ENCODE measurements at regions not wholly inside any gene's neighbourhood (a gene's known extent, or its start where the extent isn't known, plus 50 kb on each side); places are given as distances from the start of the nearest gene placed in this dataset.

DNA sequence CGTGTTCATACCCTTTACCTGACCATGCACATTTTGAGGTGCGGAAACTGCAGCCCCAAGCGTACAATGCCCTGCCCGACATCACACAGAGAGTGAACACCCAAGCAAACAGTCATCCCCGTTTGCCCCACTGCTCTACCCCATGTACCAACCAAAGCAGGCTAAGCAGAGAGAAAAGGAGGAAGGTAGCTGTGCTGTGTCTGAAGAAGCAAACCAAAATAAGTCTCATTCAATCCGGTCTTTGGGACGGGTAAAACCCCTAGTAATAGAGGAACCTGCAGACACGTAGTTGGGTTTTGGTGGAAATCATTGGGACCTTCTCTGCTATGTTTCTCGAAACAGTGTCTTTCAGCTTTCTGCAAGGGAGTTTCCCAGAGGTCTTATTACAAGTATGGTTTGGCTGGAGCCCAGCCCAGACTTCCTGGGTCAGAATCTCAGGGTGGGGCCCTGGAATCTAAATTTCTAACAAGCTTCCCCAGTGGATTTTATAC is 164.6 kb upstream of the HES1 start:
- Mint-ChIP-seq H3K9me3 (no peaks in the 10 kb centered on the region), H3K27ac (peak overlapping the region; percentile 52), H3K4me3 (peak overlapping the region; percentile 27), H3K4me1 (peaks cover 20% of the 10 kb centered on the region), H3K36me3 (ENCODE audit: low read depth) (no peaks in the 10 kb centered on the region), H3K27me3 (peaks cover 56% of the 10 kb centered on the region)
- DNase-seq, result no peak
- ATAC-seq, result peak; percentile 76

DNA sequence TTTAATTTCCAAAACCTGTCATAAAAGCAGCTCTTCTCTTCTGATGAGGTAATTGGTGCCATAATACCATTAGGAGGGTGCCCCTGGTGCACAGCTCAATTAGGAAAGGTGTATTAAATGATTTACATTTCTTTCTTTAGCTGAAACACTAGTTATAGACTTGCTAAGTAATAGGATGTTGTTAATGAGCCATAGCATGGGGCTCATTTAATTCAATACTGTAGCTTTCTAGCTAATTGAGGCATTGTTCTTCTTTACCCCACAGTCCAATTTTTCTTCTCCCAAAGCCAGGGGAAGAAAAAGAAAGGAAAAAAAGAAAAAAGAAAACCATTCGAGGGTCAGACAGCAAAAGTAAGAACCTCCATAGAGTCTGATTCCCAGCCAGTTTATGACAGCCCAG is 164.0 kb upstream of the HES1 start:
- DNase-seq (no peak), ATAC-seq (no peak)
- no peaks in the 10 kb centered on the region for H3K9me3 Mint-ChIP-seq
- H3K27me3 Mint-ChIP-seq, result peaks cover 49% of the 10 kb centered on the region
- H3K36me3 Mint-ChIP-seq (ENCODE audit: low read depth), result no peaks in the 10 kb centered on the region
- no peak overlapping the region for H3K27ac Mint-ChIP-seq
- H3K4me1 Mint-ChIP-seq, result peaks cover 20% of the 10 kb centered on the region
- no peak overlapping the region for H3K4me3 Mint-ChIP-seq

DNA sequence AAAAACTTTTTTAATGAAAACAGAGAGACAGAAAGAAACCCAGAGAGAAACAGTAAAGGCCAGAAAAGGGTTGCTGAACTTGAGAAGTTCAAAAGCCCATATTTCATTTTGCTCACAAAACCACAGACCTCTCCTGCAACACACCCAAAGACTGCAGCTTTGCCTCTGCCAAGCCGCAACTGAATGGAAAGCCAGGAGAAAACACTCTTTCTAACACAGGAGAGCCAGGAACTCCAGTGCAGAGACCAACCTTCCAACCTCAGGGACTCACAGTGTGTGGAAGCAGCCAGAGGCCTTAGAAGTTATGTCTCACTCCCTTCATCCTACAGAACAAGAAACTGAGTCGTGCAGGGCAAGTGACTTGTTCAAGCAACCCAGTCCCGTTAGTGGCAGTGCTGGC is 163.1 kb upstream of the HES1 start:
- DNase-seq (no peak), ATAC-seq (no peak)
- H3K4me3 Mint-ChIP-seq, result no peak overlapping the region
- H3K27me3 Mint-ChIP-seq, result peaks cover 46% of the 10 kb centered on the region
- H3K9me3 Mint-ChIP-seq, result no peaks in the 10 kb centered on the region
- H3K27ac Mint-ChIP-seq, result no peak overlapping the region
- no peaks in the 10 kb centered on the region for H3K36me3 Mint-ChIP-seq (ENCODE audit: low read depth)
- H3K4me1 Mint-ChIP-seq, result peaks cover 20% of the 10 kb centered on the region

DNA sequence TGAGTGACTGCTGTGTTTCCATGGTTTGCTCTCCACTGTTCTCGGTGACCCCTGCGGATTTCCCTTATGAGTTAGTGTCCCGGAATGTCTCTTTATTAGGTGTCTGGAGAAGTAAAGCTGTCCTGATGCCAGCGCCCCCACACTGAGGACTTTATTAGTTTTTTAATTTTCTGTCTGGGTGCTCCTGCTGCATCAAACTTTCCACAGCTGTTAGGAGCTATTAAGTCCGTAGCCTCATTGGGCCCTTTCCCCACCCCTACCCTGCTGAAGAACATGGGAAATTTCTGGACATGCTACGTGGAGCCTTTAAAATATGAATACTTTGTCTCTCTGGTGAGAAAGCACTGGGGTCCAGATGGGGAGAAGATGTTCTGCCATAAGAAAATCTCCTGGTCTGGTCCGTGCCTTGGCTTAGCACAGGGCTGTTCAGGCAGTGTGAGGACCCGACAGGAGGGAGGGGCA is 161.7 kb upstream of the HES1 start:
- no peak for DNase-seq
- H3K4me3 Mint-ChIP-seq, result no peak overlapping the region
- H3K4me1 Mint-ChIP-seq, result peaks cover 20% of the 10 kb centered on the region
- no peak for ATAC-seq
- H3K9me3 Mint-ChIP-seq, result no peaks in the 10 kb centered on the region
- no peaks in the 10 kb centered on the region for H3K36me3 Mint-ChIP-seq (ENCODE audit: low read depth)
- H3K27me3 Mint-ChIP-seq, result peaks cover 44% of the 10 kb centered on the region
- H3K27ac Mint-ChIP-seq, result no peak overlapping the region

DNA sequence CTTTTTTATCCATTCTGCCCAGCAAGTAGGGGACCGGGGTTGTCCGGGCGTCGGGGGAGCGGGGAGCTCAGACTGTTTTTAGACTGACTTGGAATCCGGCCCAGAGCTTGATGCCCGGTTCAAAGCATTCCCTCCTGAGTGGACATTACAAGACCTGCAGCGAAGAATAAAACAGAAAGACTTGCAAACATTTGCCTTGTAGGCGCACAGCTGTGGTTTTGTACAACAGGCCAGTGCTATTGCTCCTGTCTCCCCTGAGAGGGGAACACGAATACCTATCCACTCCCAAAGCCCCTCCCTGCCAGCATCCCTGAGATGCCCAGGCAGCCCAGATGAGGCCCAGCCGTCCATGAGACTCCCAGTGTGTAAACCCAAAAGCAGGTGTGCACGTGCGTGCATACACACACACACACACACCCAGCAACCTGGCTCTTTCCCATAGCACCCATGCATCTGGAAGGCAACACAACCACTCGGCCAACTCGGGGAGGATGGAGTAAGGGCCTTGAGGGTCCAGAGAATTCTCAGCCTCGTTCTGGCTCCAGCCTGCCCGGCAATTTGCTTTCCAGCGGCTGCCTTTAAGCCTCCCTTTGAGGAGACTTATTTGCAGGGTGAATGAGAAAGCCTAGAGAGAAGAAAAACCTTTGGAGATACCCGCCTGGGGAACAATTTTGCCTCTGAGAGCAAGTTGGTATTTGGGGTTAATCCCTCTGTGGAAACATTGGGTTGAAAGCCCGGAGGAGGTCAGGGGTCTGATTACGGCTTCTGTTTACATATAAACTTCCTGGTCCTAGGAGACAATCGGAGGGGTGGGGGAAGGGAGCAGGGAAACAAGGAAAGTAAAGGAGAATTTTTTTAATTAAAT is 161.0 kb upstream of the HES1 start:
- Mint-ChIP-seq H3K9me3 (no peaks in the 10 kb centered on the region), H3K36me3 (ENCODE audit: low read depth) (no peaks in the 10 kb centered on the region), H3K27me3 (peaks cover 41% of the 10 kb centered on the region), H3K4me1 (peaks cover 20% of the 10 kb centered on the region), H3K4me3 (no peak overlapping the region), H3K27ac (no peak overlapping the region)
- DNase-seq, result no peak
- ATAC-seq, result no peak

DNA sequence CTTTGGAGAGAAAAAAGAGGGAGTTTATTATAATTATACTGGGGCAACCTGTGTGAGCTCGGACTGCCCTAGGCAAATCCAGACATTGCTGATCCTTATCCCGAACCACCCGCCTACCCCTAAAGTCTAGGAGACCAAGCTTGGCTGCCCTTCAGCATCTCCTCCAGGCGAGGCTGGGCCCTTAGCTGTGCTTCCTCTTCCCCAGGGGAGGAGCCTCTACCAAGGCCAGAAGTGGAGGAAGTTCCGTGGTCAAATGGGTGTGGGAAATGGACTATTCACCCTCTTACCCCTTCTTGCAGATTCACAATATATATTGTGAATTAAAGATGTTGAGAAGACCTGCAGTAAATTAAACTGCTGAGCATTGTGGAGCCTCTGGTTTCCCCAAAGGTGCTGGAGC is 158.3 kb upstream of the HES1 start:
- H3K27me3 Mint-ChIP-seq, result peaks cover 28% of the 10 kb centered on the region

DNA sequence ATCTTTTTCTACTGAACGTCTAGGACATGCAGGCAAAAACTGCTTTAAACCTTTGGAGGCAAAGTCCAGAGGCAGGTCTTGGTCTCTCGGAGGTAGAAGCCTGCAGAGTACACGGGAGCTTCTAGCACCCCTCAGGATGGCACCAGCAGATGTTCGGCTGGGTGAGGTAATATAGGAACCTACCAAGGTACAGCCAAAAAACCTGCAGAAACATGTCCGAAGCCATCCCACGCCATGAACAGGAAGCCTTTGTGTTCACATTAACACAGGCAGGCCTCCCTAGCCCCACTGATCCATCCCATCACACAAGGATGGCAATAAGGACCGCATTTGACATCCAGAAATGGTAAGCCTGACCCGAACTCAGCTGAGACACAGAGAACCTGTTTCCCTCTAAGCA is 157.9 kb upstream of the HES1 start:
- Mint-ChIP-seq H3K9me3 (no peaks in the 10 kb centered on the region), H3K27me3 (peaks cover 26% of the 10 kb centered on the region), H3K36me3 (ENCODE audit: low read depth) (no peaks in the 10 kb centered on the region), H3K4me3 (no peak overlapping the region), H3K4me1 (no peaks in the 10 kb centered on the region), H3K27ac (no peak overlapping the region)
- DNase-seq (no peak), ATAC-seq (no peak)

More for the DNA sequence above, 158.3 kb upstream of the HES1 start:
- DNase-seq (no peak), ATAC-seq (no peak)
- Mint-ChIP-seq H3K9me3 (no peaks in the 10 kb centered on the region), H3K4me1 (no peaks in the 10 kb centered on the region), H3K4me3 (no peak overlapping the region), H3K27ac (no peak overlapping the region), H3K36me3 (ENCODE audit: low read depth) (no peaks in the 10 kb centered on the region)

DNA sequence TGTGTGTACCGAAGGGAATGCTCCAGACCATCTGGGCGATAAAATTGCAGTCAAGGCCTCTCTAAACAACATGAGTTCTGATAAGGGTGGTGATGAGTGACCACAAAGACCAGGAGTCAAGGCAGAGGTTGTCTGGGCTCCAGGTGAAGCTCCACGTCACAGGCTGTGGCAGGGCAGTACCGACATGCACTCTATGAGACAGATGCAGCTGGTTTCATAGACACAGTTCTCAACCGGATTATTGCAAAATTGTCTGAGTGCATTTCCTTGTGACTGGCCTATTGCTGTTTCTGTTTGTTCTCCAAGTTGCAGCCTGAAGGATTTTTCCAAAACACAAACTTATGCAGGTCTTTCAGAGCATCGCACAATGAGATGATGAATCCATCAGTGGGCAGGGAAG is 157.5 kb upstream of the HES1 start:
- Mint-ChIP-seq H3K4me1 (no peaks in the 10 kb centered on the region), H3K36me3 (ENCODE audit: low read depth) (no peaks in the 10 kb centered on the region), H3K9me3 (no peaks in the 10 kb centered on the region), H3K27ac (no peak overlapping the region), H3K27me3 (peaks cover 23% of the 10 kb centered on the region), H3K4me3 (no peak overlapping the region)
- no peak for ATAC-seq
- no peak for DNase-seq

DNA sequence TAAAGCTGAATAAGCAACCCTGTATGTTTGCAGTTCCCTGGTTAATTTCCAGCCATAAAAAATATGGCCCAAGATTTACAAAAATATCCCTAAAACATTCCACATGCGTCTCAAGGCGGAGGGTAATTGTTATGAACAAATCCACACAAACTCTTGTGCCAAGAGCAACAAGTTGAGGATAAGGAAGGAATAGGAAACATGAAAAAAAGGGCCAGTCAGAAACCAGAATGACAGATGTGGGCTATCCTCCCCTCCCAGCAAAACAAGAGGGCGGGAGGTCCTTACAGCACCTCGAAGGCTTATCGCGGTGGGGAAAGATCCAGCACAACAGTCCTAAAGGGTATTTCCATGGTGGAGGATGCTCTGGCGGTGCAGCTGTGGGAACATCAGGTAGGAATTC is 155.6 kb upstream of the HES1 start:
- no peaks in the 10 kb centered on the region for H3K9me3 Mint-ChIP-seq
- H3K36me3 Mint-ChIP-seq (ENCODE audit: low read depth), result no peaks in the 10 kb centered on the region
- no peak for DNase-seq
- no peak overlapping the region for H3K4me3 Mint-ChIP-seq
- no peak overlapping the region for H3K27ac Mint-ChIP-seq
- no peak for ATAC-seq
- H3K4me1 Mint-ChIP-seq, result no peaks in the 10 kb centered on the region
- H3K27me3 Mint-ChIP-seq, result peaks cover 11% of the 10 kb centered on the region

DNA sequence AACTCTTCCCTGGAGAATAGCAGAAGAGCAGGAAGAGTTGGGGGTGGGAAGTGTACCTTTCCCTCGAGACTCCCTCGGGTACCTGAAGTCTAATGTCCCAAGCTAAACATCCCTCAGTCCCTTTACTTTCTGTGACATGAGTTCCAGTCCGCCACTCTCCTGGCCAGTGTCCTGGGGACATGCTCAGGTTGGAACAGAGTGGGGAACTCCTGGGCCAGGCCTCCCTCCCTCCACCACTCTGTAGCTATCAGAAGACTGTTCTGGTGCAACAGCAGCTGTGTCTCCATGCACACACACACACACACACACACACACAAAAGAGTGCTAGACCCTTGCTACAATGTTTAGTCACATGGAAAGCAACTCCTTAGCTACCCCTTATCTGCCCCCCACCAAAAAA is 155.0 kb upstream of the HES1 start:
- H3K27ac Mint-ChIP-seq, result no peak overlapping the region
- H3K9me3 Mint-ChIP-seq, result no peaks in the 10 kb centered on the region
- H3K27me3 Mint-ChIP-seq, result peaks cover 10% of the 10 kb centered on the region
- ATAC-seq, result no peak
- H3K4me3 Mint-ChIP-seq, result no peak overlapping the region
- no peaks in the 10 kb centered on the region for H3K36me3 Mint-ChIP-seq (ENCODE audit: low read depth)
- no peak for DNase-seq
- no peaks in the 10 kb centered on the region for H3K4me1 Mint-ChIP-seq

DNA sequence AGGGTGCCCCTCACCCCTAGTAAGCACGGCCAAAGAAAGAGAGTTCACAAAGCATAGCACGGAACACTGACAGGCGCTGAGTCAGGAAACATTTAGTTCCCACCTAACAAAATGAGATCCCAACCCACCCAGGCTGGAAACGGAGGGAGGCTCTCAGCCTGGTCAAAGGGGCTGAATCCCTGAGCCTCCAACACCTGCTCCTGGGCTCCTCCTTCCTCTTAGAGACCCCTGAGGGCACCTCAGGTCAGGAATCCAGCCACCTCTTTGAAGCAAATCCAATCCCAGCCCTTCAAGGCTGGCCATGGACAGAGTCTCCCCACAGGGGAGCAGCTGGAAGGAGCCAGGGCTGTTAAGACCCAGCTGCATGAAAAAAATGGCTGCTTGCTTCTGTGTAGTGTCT is 154.4 kb upstream of the HES1 start:
- no peak for DNase-seq
- Mint-ChIP-seq H3K4me1 (no peaks in the 10 kb centered on the region), H3K36me3 (ENCODE audit: low read depth) (no peaks in the 10 kb centered on the region), H3K27ac (no peak overlapping the region), H3K9me3 (no peaks in the 10 kb centered on the region), H3K4me3 (no peak overlapping the region), H3K27me3 (peaks cover 13% of the 10 kb centered on the region)
- ATAC-seq, result no peak

DNA sequence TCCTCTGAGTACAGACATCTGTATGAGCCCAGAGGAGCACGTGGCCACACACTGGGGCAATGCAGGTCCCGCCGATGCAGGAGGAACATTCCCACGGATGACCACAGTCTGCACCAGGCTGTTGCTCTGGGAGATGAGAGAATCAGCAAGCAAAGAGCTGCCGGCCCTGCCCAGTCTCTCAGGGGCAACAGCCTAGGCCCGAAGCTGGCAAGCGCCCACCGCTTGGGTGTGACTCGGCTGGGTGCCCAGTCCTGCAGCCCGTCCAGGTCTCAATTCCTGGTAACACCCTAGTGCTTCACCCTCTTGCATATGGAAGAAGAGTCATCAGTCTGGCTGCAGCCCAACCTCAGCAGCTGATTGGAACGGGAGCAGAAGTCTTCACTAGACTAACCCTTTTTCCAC is 153.7 kb upstream of the HES1 start:
- H3K4me3 Mint-ChIP-seq, result no peak overlapping the region
- ATAC-seq (no peak), DNase-seq (no peak)
- no peak overlapping the region for H3K27ac Mint-ChIP-seq
- no peaks in the 10 kb centered on the region for H3K36me3 Mint-ChIP-seq (ENCODE audit: low read depth)
- H3K27me3 Mint-ChIP-seq, result peaks cover 18% of the 10 kb centered on the region
- H3K9me3 Mint-ChIP-seq, result no peaks in the 10 kb centered on the region
- H3K4me1 Mint-ChIP-seq, result no peaks in the 10 kb centered on the region

DNA sequence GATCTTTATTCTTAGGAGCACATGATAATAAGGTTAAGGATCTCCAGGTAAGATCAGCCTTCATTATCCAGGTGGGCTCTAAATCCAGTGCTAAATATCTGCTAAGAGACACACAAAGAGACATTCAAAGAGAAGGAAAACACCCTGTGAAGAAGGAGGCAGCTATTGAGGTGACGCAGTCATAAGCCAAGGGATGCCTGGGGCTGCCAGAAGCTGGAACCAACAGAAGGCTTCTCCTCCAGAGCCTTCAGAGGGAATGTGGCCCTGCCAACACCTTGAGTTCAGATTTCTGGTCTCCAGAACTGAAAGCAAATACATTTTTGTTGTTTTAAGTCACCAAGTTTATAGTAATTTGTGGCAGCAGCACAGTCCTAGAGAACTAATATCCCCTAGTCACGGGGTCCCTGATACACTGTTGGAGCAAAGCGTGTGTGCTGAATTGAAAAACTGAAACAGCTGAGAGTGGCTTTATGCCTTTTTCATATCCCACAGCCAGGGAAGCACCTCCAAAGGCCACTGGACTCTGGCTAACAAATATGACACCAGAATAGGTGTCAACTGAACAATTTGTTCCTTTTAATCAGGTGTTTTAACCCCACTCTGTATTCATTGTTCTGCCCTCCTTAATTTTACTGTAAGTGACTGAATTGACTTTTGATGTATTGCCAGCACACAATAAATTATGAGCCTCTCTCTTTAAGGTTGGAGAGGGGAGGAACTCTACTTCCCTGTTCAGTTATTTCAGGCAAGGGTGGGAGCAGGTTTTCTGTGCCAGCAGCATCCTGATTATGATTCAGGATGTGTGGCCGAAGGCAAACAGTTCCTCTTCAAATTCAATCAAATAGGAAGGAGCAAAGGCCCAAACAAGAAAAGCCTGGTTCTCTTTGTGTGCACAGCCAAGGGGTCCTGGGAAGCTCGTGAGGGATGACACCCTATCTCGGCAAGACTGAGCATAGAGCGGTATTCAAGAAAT is 151.8 kb upstream of the HES1 start:
- Mint-ChIP-seq H3K27me3 (peaks cover 21% of the 10 kb centered on the region), H3K4me3 (no peak overlapping the region), H3K4me1 (no peaks in the 10 kb centered on the region), H3K9me3 (no peaks in the 10 kb centered on the region), H3K27ac (no peak overlapping the region), H3K36me3 (ENCODE audit: low read depth) (no peaks in the 10 kb centered on the region)
- no peak for ATAC-seq
- no peak for DNase-seq

DNA sequence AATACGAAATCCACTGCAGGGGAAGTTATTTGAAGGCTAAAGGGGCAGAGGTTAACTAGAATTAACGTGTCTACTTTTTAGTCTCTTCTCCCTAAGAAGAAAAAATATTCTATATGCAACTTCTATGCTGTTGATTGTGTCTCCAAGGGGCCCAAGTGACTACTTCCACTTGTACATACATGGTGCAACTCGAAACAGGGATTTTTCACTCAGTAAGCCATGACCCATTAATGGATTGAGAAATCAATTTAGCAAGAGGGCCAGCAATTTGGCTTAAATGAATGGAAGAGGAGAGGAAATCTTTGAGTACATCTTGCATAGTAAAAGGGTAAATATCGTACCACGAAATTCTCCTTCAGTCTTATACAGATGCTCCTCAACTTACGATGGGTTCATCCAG is 151.1 kb upstream of the HES1 start:
- H3K27me3 Mint-ChIP-seq, result peaks cover 20% of the 10 kb centered on the region
- no peaks in the 10 kb centered on the region for H3K36me3 Mint-ChIP-seq (ENCODE audit: low read depth)
- ATAC-seq (no peak), DNase-seq (no peak)
- H3K4me1 Mint-ChIP-seq, result no peaks in the 10 kb centered on the region
- H3K4me3 Mint-ChIP-seq, result no peak overlapping the region
- H3K27ac Mint-ChIP-seq, result no peak overlapping the region
- no peaks in the 10 kb centered on the region for H3K9me3 Mint-ChIP-seq

DNA sequence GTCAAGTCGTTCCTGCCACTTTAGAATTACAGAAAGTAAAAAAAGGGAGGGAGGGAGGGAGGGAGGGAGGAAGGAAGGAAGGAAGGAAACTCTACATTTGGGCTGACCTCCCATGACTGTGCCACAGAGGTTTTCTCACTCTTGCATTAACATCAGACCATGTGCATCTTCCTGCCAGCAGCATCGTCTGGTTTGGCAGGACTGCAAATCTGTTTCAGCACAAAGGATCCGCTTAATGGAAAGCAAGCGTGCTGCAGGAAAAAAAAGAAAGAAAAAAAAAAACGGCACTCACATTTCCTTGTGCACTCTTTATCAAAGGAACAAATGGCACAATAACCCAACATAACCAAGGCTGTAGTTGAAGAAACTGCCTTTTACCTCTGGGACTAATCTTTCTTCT is 148.8 kb upstream of the HES1 start:
- Mint-ChIP-seq H3K27me3 (peaks cover 24% of the 10 kb centered on the region), H3K4me3 (no peak overlapping the region), H3K9me3 (no peaks in the 10 kb centered on the region), H3K27ac (no peak overlapping the region), H3K36me3 (ENCODE audit: low read depth) (no peaks in the 10 kb centered on the region), H3K4me1 (no peaks in the 10 kb centered on the region)
- ATAC-seq (no peak), DNase-seq (no peak)
